HG03521 (cell line): ENCODE measurements at regions not wholly inside any gene's neighbourhood (a gene's known extent, or its start where the extent isn't known, plus 50 kb on each side); places are given as distances from the start of the nearest gene placed in this dataset.

Experiments
- ATAC-seq: cut with Tn5 transposase; IDR thresholded peaks from one replicate; pipeline ENCODE4 v1.9.1; 2021; ENCODE audit warnings: mild to moderate bottlenecking, moderate library complexity; ENCODE audit not compliant: unreplicated experiment

- ATAC-seq: no peak
Observed at GRCh38 chr10:29237786-29238185, 51.1 kb upstream of the LYZL1 start.

GRCh38 chr10:29238523-29239135 is 50.2 kb upstream of the LYZL1 start:
- ATAC-seq: no peak
